ENCODE measurements at regions not wholly inside any gene's neighbourhood (a gene's known extent, or its start where the extent isn't known, plus 50 kb on each side); places are given as distances from the start of the nearest gene placed in this dataset.

DNA sequence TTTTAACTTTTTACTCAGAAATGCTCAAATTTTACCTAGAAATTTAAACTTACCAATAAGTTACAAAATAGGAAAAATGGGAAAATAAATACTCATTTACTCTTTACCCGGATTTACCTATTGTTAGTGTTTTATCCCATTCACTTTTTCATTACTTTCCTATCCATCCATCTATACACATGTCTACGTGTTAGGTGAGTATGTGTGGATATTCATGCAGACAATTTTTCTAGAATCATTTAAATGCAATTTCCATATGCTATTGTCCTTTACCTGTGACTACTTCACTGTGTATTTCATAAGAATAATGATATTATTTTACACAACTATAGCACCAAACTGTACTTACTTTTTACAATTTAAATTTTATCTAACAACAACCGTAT, 896.6 kb upstream of the INTU start:
- no peak for DNase-seq (ENCODE audit: low read depth)
- TF ChIP-seq, protein P1, sequence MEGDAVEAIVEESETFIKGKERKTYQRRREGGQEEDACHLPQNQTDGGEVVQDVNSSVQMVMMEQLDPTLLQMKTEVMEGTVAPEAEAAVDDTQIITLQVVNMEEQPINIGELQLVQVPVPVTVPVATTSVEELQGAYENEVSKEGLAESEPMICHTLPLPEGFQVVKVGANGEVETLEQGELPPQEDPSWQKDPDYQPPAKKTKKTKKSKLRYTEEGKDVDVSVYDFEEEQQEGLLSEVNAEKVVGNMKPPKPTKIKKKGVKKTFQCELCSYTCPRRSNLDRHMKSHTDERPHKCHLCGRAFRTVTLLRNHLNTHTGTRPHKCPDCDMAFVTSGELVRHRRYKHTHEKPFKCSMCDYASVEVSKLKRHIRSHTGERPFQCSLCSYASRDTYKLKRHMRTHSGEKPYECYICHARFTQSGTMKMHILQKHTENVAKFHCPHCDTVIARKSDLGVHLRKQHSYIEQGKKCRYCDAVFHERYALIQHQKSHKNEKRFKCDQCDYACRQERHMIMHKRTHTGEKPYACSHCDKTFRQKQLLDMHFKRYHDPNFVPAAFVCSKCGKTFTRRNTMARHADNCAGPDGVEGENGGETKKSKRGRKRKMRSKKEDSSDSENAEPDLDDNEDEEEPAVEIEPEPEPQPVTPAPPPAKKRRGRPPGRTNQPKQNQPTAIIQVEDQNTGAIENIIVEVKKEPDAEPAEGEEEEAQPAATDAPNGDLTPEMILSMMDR (conservative IDR thresholded peaks at IDR 0.05; ENCODE audit: low read depth, low read length) = no peak
- no peak overlapping the region for H3K4me3 ChIP-seq (ENCODE audit: low read depth, low read length)

- H3K4me3 ChIP-seq (ENCODE audit: low read depth, low read length) = no peak overlapping the region
- TF ChIP-seq, protein P1 (conservative IDR thresholded peaks at IDR 0.05; ENCODE audit: low read depth, low read length) = no peak
- DNase-seq (ENCODE audit: low read depth) = no peak
Observed at GRCh38 chr4:126737899-126738526, 894.7 kb upstream of the INTU start.

- no peak for DNase-seq (ENCODE audit: low read depth)
- TF ChIP-seq, protein P1 (conservative IDR thresholded peaks at IDR 0.05; ENCODE audit: low read depth, low read length) = no peak
- H3K4me3 ChIP-seq (ENCODE audit: low read depth, low read length) = no peak overlapping the region
Observed at GRCh38 chr4:126738527-126738923, 894.2 kb upstream of the INTU start.

GRCh38 chr4:126738926-126739325, 893.8 kb upstream of the INTU start:
- TF ChIP-seq, protein P1 (conservative IDR thresholded peaks at IDR 0.05; ENCODE audit: low read depth, low read length) = no peak
- no peak for DNase-seq (ENCODE audit: low read depth)
- no peak overlapping the region for H3K4me3 ChIP-seq (ENCODE audit: low read depth, low read length)

DNA sequence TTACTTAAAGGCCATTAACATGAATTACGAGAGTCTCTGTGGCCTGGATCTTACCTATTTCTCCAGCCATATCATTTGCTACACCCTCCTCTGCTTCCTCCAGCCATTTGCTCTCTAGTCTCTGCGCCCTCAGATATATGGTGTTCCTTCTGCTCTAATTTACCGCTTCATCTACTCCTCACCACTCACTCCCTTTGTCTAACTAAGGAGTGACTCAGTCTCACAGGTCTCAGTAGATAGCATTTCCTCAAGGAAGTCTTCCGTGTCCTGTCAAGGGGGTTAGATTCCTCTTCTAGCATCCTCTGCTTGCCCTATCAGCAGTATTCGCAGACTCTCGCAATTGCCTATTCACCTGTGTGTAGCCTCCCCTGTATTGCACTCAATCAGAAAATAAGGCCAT, 892.1 kb upstream of the INTU start:
- no peak overlapping the region for H3K4me3 ChIP-seq (ENCODE audit: low read depth, low read length)
- DNase-seq (ENCODE audit: low read depth) = peak; percentile 40
- TF ChIP-seq, protein P1 (conservative IDR thresholded peaks at IDR 0.05; ENCODE audit: low read depth, low read length) = no peak

- DNase-seq (ENCODE audit: low read depth) = no peak
- H3K4me3 ChIP-seq (ENCODE audit: low read depth, low read length) = no peak overlapping the region
- TF ChIP-seq, protein P1 (conservative IDR thresholded peaks at IDR 0.05; ENCODE audit: low read depth, low read length) = no peak
Observed at GRCh38 chr4:126742048-126742447, 890.7 kb upstream of the INTU start.

DNA sequence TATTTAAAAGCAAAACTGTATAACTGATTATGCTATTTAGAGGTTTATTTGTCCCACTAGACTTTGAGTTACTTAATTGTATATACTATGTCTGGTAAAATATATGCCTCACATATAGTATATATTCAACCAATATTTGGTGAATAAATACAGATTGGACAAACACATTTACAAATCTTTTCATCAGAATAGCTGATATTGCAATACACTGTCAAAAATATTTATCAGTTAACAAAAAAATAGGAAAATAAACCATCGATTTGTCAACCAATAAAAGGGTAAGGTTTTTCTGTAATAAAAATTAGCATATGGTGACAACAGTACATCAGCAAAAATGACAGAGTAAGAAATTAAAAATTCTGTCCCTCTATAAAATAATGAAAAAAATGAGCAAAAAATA, 889.9 kb upstream of the INTU start:
- H3K4me3 ChIP-seq (ENCODE audit: low read depth, low read length) = no peak overlapping the region
- DNase-seq (ENCODE audit: low read depth) = no peak
- TF ChIP-seq, protein P1 (conservative IDR thresholded peaks at IDR 0.05; ENCODE audit: low read depth, low read length) = no peak
